Chondrocyte (in vitro differentiated cells): ENCODE measurements at regions not wholly inside any gene's neighbourhood (a gene's known extent, or its start where the extent isn't known, plus 50 kb on each side); places are given as distances from the start of the nearest gene placed in this dataset.
"Not testable (repeated sequence)": the region's sequence is repeated elsewhere in the genome, so short reads cannot be mapped to it uniquely, and the experiment has no call there.

Experiments
- DNase-seq: peaks from one replicate; pipeline ENCODE4 v3.0.0; 2021; ENCODE audit warnings: mixed read lengths, low spot score
- H3K27ac Mint-ChIP-seq: one replicate; pipeline ENCODE4 v1.8.0; 2021; ENCODE audit warnings: mild to moderate bottlenecking, moderate library complexity, mixed read lengths; ENCODE audit not compliant: unreplicated experiment
- H3K27me3 Mint-ChIP-seq: 2 replicates; pipeline ENCODE4 v1.8.0; 2021; ENCODE audit warnings: low read depth, mixed read lengths
- H3K36me3 Mint-ChIP-seq: 2 replicates; pipeline ENCODE4 v1.8.0; 2021; ENCODE audit warnings: low read depth, mixed read lengths
- H3K4me1 Mint-ChIP-seq: 2 replicates; pipeline ENCODE4 v1.8.0; 2021; ENCODE audit warnings: low read depth, mild to moderate bottlenecking, mixed read lengths
- H3K4me3 Mint-ChIP-seq: one replicate; pipeline ENCODE4 v1.8.0; 2021; ENCODE audit warnings: mild to moderate bottlenecking, moderate library complexity, mixed read lengths; ENCODE audit not compliant: unreplicated experiment
- H3K9me3 Mint-ChIP-seq: 2 replicates; pipeline ENCODE4 v1.8.0; 2021; ENCODE audit warnings: low read depth, mixed read lengths
- TF ChIP-seq, protein P1 (sequence below): fragments of 200-600 bp; sonication (generic); IDR thresholded peaks from 2 replicates; pipeline ENCODE4 v1.5.0; 2021; ENCODE audit warnings: antibody characterized with exemption, mild to moderate bottlenecking, moderate library complexity

GRCh38 chr5:154603485-154603884, 125.5 kb upstream of the HAND1 start:
- peaks cover 6% of the 10 kb centered on the region for H3K4me1 Mint-ChIP-seq
- TF ChIP-seq, protein P1, sequence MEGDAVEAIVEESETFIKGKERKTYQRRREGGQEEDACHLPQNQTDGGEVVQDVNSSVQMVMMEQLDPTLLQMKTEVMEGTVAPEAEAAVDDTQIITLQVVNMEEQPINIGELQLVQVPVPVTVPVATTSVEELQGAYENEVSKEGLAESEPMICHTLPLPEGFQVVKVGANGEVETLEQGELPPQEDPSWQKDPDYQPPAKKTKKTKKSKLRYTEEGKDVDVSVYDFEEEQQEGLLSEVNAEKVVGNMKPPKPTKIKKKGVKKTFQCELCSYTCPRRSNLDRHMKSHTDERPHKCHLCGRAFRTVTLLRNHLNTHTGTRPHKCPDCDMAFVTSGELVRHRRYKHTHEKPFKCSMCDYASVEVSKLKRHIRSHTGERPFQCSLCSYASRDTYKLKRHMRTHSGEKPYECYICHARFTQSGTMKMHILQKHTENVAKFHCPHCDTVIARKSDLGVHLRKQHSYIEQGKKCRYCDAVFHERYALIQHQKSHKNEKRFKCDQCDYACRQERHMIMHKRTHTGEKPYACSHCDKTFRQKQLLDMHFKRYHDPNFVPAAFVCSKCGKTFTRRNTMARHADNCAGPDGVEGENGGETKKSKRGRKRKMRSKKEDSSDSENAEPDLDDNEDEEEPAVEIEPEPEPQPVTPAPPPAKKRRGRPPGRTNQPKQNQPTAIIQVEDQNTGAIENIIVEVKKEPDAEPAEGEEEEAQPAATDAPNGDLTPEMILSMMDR, result no peak
- DNase-seq, result no peak
- no peak overlapping the region for H3K27ac Mint-ChIP-seq
- no peak overlapping the region for H3K4me3 Mint-ChIP-seq
- no peaks in the 10 kb centered on the region for H3K9me3 Mint-ChIP-seq
- H3K36me3 Mint-ChIP-seq, result peaks cover 2% of the 10 kb centered on the region
- peaks cover 56% of the 10 kb centered on the region for H3K27me3 Mint-ChIP-seq

GRCh38 chr5:154603011-154603410, 125.0 kb upstream of the HAND1 start:
- Mint-ChIP-seq H3K4me3 (no peak overlapping the region), H3K27me3 (peaks cover 60% of the 10 kb centered on the region), H3K9me3 (no peaks in the 10 kb centered on the region), H3K27ac (no peak overlapping the region), H3K4me1 (peaks cover 6% of the 10 kb centered on the region), H3K36me3 (peaks cover 2% of the 10 kb centered on the region)
- TF ChIP-seq, protein P1, result no peak
- no peak for DNase-seq

DNA sequence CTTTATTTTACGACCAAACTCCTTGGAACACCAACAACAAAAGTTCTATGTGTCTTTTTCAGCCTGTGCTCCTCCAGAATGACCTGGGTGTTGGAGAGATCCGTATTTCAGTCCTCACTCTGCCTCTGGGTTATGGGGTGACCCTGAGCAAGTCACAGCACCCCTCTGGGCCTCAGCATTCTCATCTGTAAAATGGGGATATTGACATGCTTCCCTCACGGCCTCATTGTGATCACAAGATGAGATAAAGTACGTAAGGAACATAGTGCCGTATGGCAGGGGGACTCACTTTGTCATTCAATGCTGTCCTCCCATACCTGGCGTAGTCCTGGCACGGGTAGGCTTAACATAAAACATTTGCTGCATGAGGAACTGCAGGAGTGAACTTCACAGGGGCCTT, 123.0 kb upstream of the HAND1 start:
- H3K27ac Mint-ChIP-seq, result no peak overlapping the region
- H3K27me3 Mint-ChIP-seq, result peaks cover 58% of the 10 kb centered on the region
- TF ChIP-seq, protein P1, result no peak
- peaks cover 2% of the 10 kb centered on the region for H3K36me3 Mint-ChIP-seq
- H3K9me3 Mint-ChIP-seq, result no peaks in the 10 kb centered on the region
- no peak overlapping the region for H3K4me3 Mint-ChIP-seq
- H3K4me1 Mint-ChIP-seq, result peaks cover 6% of the 10 kb centered on the region
- DNase-seq, result no peak

GRCh38 chr5:154598021-154598420, 120.0 kb upstream of the HAND1 start:
- DNase-seq, result no peak
- H3K27ac Mint-ChIP-seq, result no peak overlapping the region
- H3K36me3 Mint-ChIP-seq, result peaks cover 2% of the 10 kb centered on the region
- peaks cover 4% of the 10 kb centered on the region for H3K9me3 Mint-ChIP-seq
- H3K4me1 Mint-ChIP-seq, result peaks cover 6% of the 10 kb centered on the region
- H3K4me3 Mint-ChIP-seq, result no peak overlapping the region
- H3K27me3 Mint-ChIP-seq, result peaks cover 42% of the 10 kb centered on the region
- TF ChIP-seq, protein P1, result no peak

GRCh38 chr5:154596844-154597243, 118.8 kb upstream of the HAND1 start:
- Mint-ChIP-seq H3K4me1 (peaks cover 15% of the 10 kb centered on the region), H3K27me3 (peaks cover 33% of the 10 kb centered on the region)
- not testable (repeated sequence) for H3K36me3 Mint-ChIP-seq, H3K27ac Mint-ChIP-seq, H3K9me3 Mint-ChIP-seq, DNase-seq, H3K4me3 Mint-ChIP-seq

GRCh38 chr5:154595662-154596061, 117.6 kb upstream of the HAND1 start:
- Mint-ChIP-seq H3K4me1 (peaks cover 15% of the 10 kb centered on the region), H3K9me3 (peaks cover 4% of the 10 kb centered on the region), H3K27me3 (peaks cover 28% of the 10 kb centered on the region), H3K4me3 (no peak overlapping the region), H3K36me3 (peaks cover 2% of the 10 kb centered on the region), H3K27ac (no peak overlapping the region)
- TF ChIP-seq, protein P1, result no peak
- DNase-seq, result no peak
